ENCODE measurements at regions not wholly inside any gene's neighbourhood (a gene's known extent, or its start where the extent isn't known, plus 50 kb on each side); places are given as distances from the start of the nearest gene placed in this dataset.

- DNase-seq, result no peak
Measured at GRCh38 chr10:121332353-121332752, 265.9 kb downstream of the FGFR2 start.

GRCh38 chr10:121332829-121333765 lies 265.1 kb downstream of the FGFR2 start:
- DNase-seq, result no peak

GRCh38 chr10:121335386-121335925 lies 262.8 kb downstream of the FGFR2 start:
- DNase-seq, result no peak

- no peak for DNase-seq
Measured at GRCh38 chr10:121337427-121337826, 260.8 kb downstream of the FGFR2 start.

GRCh38 chr10:121338206-121338980 lies 259.9 kb downstream of the FGFR2 start:
- DNase-seq, result no peak

- DNase-seq, result no peak
Measured at GRCh38 chr10:121339114-121339513, 259.1 kb downstream of the FGFR2 start.

- DNase-seq, result no peak
Measured at GRCh38 chr10:121340271-121340831, 257.9 kb downstream of the FGFR2 start.

GRCh38 chr10:121351540-121351939 lies 246.7 kb downstream of the FGFR2 start:
- DNase-seq, result no peak

GRCh38 chr10:121352231-121352855 lies 245.9 kb downstream of the FGFR2 start:
- no peak for DNase-seq

GRCh38 chr10:121355161-121355560 lies 243.1 kb downstream of the FGFR2 start:
- DNase-seq, result no peak

- DNase-seq, result no peak
Measured at GRCh38 chr10:121356183-121356582, 242.1 kb downstream of the FGFR2 start.

GRCh38 chr10:121357401-121357800 lies 240.8 kb downstream of the FGFR2 start:
- DNase-seq, result no peak

GRCh38 chr10:121362026-121362425 lies 236.2 kb downstream of the FGFR2 start:
- DNase-seq, result no peak

- no peak for DNase-seq
Measured at GRCh38 chr10:121365566-121365965, 232.7 kb downstream of the FGFR2 start.

GRCh38 chr10:121368347-121369025 lies 229.8 kb downstream of the FGFR2 start:
- DNase-seq, result no peak

GRCh38 chr10:121369616-121370015 lies 228.6 kb downstream of the FGFR2 start:
- DNase-seq, result no peak

GRCh38 chr10:121371836-121372235 lies 226.4 kb downstream of the FGFR2 start:
- DNase-seq, result no peak

GRCh38 chr10:121373411-121373810 lies 224.8 kb downstream of the FGFR2 start:
- DNase-seq, result no peak

GRCh38 chr10:121374121-121374520 lies 224.1 kb downstream of the FGFR2 start:
- DNase-seq, result no peak

- no peak for DNase-seq
Measured at GRCh38 chr10:121375172-121375571, 223.1 kb downstream of the FGFR2 start.

- DNase-seq, result no peak
Measured at GRCh38 chr10:121378251-121378801, 219.9 kb downstream of the FGFR2 start.
